Stimulated activated CD8-positive, alpha-beta memory T cell treated with anti-CD3 and anti-CD28 coated beads, Interleukin-4, amount 100 ng/mL, for 4 hours (primary cell): ENCODE measurements at regions not wholly inside any gene's neighbourhood (a gene's known extent, or its start where the extent isn't known, plus 50 kb on each side); places are given as distances from the start of the nearest gene placed in this dataset.
"Not testable (repeated sequence)": the region's sequence is repeated elsewhere in the genome, so short reads cannot be mapped to it uniquely, and the experiment has no call there.

Experiments
- DNase-seq, 2 donors: peaks; one replicate each; pipeline ENCODE4 v3.0.0-alpha.2; 2020; ENCODE audit warnings: low read depth in 2 of 2, low spot score in 1 of 2

- DNase-seq, result not testable (repeated sequence)
These were observed 68.6 kb upstream of the IZUMO1R start for GRCh38 chr11:94235772-94236171.

GRCh38 chr11:94236416-94236815 lies 68.0 kb upstream of the IZUMO1R start:
- not testable (repeated sequence) for DNase-seq

GRCh38 chr11:94237447-94238153 lies 66.8 kb upstream of the IZUMO1R start:
- peak in 1 of 2 donors; percentile 35 for DNase-seq

GRCh38 chr11:94238154-94238735 lies 66.1 kb upstream of the IZUMO1R start:
- peak in 1 of 2 donors; percentile 2 for DNase-seq

GRCh38 chr11:94238774-94239173 lies 65.6 kb upstream of the IZUMO1R start:
- DNase-seq, result not testable (repeated sequence)

GRCh38 chr11:94241896-94242295 lies 62.5 kb upstream of the IZUMO1R start:
- no peak for DNase-seq

- DNase-seq, result no peak
These were observed 60.5 kb upstream of the IZUMO1R start for GRCh38 chr11:94243571-94244515.

GRCh38 chr11:94245121-94245520 lies 59.3 kb upstream of the IZUMO1R start:
- no peak for DNase-seq

- DNase-seq, result not testable (repeated sequence)
These were observed 56.1 kb upstream of the IZUMO1R start for GRCh38 chr11:94248301-94248700.

- no peak for DNase-seq
These were observed 50.2 kb upstream of the IZUMO1R start for GRCh38 chr11:94254214-94254613.
